A549 (cell line): ENCODE measurements at regions not wholly inside any gene's neighbourhood (a gene's known extent, or its start where the extent isn't known, plus 50 kb on each side); places are given as distances from the start of the nearest gene placed in this dataset.

Source experiments
- ATAC-seq, 2 experiments: fragments of 200-7000 bp in 1 of 2; fragments of >200 bp in 1 of 2; cut with Nextera tagmentation in 1 of 2; cut with Tn5 transposase in 1 of 2; 3 replicates each; pipeline versions ENCODE4 v1.8.0 to v1.9.1; 2018 to 2020; ENCODE audit warnings: mild to moderate bottlenecking in 1 of 2, moderate library complexity in 1 of 2
- CTCF ChIA-PET: fragments of 300-600 bp; sonication (Branson Sonifier 250); formaldehyde crosslinking; extraction: SDS; loops from one replicate; lab custom pipeline; 2021; ENCODE audit warnings: antibody characterized with exemption, inconsistent platforms; lab: Yijun Ruan, JAX
- POLR2A ChIA-PET: fragments of 350-600 bp; formaldehyde crosslinking; extraction: SDS; loops from one replicate; lab custom pipeline; 2021; ENCODE audit warnings: antibody characterized with exemption, inconsistent platforms; lab: Yijun Ruan, JAX
- DNase-seq, 2 experiments: peaks; one replicate each; pipeline versions ENCODE4 v3.0.0 to v3.0.0-alpha.2; 2011 to 2016; ENCODE audit warnings: low read depth in 1 of 2, low spot score in 1 of 2
- FAIRE-seq: peaks from 2 replicates; lab custom pipeline; 2011; peaks lifted over from hg19 to GRCh38; lab: Jason Lieb, UNC
- H3K27ac ChIP-seq, 2 experiments: fragments of >200 bp; sonication (Bioruptor Twin); formaldehyde crosslinking; 3 replicates each; pipeline ENCODE4 v1.5.1; 2016 to 2017
- H3K4me1 ChIP-seq: fragments of >200 bp; sonication (Bioruptor Twin); formaldehyde crosslinking; 3 replicates; pipeline ENCODE4 v1.6.1; 2016
- H3K4me2 ChIP-seq: fragments of >200 bp; sonication (Bioruptor Twin); formaldehyde crosslinking; 3 replicates; pipeline ENCODE4 v1.6.1; 2016
- H3K4me3 ChIP-seq: fragments of >200 bp; sonication (Bioruptor Twin); formaldehyde crosslinking; 3 replicates; pipeline ENCODE4 v1.5.1; 2016
- H3K9me3 ChIP-seq: fragments of >200 bp; sonication (Bioruptor Twin); formaldehyde crosslinking; 3 replicates; pipeline ENCODE4 v1.6.1; 2016
- CBX8 ChIP-seq: fragments of 200-600 bp; sonication (generic); IDR thresholded peaks from 2 replicates; pipeline ENCODE4 v1.6.1; 2016
- CHD2 ChIP-seq: fragments of 150-350 bp; IDR thresholded peaks from 2 replicates; pipeline ENCODE4 v1.6.1; 2014; ENCODE audit warnings: low read length; ENCODE audit not compliant: partially characterized antibody
- CHD4 ChIP-seq: fragments of 200-600 bp; sonication (generic); IDR thresholded peaks from 2 replicates; pipeline ENCODE4 v1.6.1; 2016; ENCODE audit warnings: antibody characterized with exemption, mild to moderate bottlenecking, borderline replicate concordance
- EP300 ChIP-seq, 2 experiments: fragments of >200 bp; sonication (Bioruptor Twin); formaldehyde crosslinking; IDR thresholded peaks; 2 replicates in 1 of 2; 3 replicates in 1 of 2; pipeline ENCODE4 v1.6.1; 2016 to 2017
- FOSB ChIP-seq: fragments of 250-450 bp; sonication (Bioruptor Pico); IDR thresholded peaks from 2 replicates; pipeline ENCODE4 v1.5.0; 2020; ENCODE audit warnings: mild to moderate bottlenecking, moderate library complexity
- FOSL2 ChIP-seq, 2 experiments: fragments of 450-650 bp in 1 of 2; fragments of >200 bp in 1 of 2; sonication (Bioruptor Twin) in 1 of 2; formaldehyde crosslinking; IDR thresholded peaks; 2 replicates each; pipeline versions ENCODE4 v1.5.0 to v1.6.1; 2016 to 2020; ENCODE audit warnings: mild to moderate bottlenecking in 1 of 2, moderate library complexity in 1 of 2
- GATA3 ChIP-seq: IDR thresholded peaks from 2 replicates; pipeline ENCODE4 v1.6.1; 2012; ENCODE audit warnings: borderline replicate concordance
- HOXA7 ChIP-seq: fragments of 250-450 bp; sonication (Bioruptor Pico); IDR thresholded peaks from 2 replicates; pipeline ENCODE4 v1.5.0; 2020; ENCODE audit warnings: mild to moderate bottlenecking, moderate library complexity
- HOXB13 ChIP-seq: fragments of 250-450 bp; sonication (Bioruptor Pico); IDR thresholded peaks from 2 replicates; pipeline ENCODE4 v1.5.0; 2020; ENCODE audit warnings: low read depth, mild to moderate bottlenecking, moderate library complexity
- MAZ ChIP-seq: fragments of 150-350 bp; IDR thresholded peaks from 2 replicates; pipeline ENCODE4 v1.6.1; 2014; ENCODE audit warnings: antibody characterized with exemption, low read depth, low read length, borderline replicate concordance
- MYC ChIP-seq: IDR thresholded peaks from 2 replicates; pipeline ENCODE4 v1.6.1; 2012; ENCODE audit warnings: mild to moderate bottlenecking, inconsistent platforms, low read length, improper control_type of control experiment, borderline replicate concordance
- NFE2L2 ChIP-seq: fragments of 150-350 bp; conservative IDR thresholded peaks from 2 replicates; pipeline ENCODE4 v1.6.1; 2014; ENCODE audit warnings: low read length
- RNF2 ChIP-seq: fragments of 200-600 bp; sonication (generic); IDR thresholded peaks from 2 replicates; pipeline ENCODE4 v1.6.1; 2016; ENCODE audit warnings: low read depth, mild to moderate bottlenecking, antibody characterized with exemption, moderate library complexity, borderline replicate concordance
- SMC3 ChIP-seq: fragments of >200 bp; sonication (Bioruptor Twin); formaldehyde crosslinking; IDR thresholded peaks from 3 replicates; pipeline ENCODE4 v1.6.1; 2018; ENCODE audit warnings: inconsistent platforms
- ZSCAN20 ChIP-seq: fragments of 250-450 bp; sonication (Bioruptor Pico); IDR thresholded peaks from 2 replicates; pipeline ENCODE4 v1.8.0; 2022; ENCODE audit warnings: mild to moderate bottlenecking, moderate library complexity
- WGBS: methylation state at CpG from one replicate; pipeline ENCODE4 v1.1.6; 2017; ENCODE audit errors: missing lambda C conversion rate; 5-methylcytosine and 5-hydroxymethylcytosine counted together
- TF ChIP-seq, protein P1 (sequence below): fragments of >200 bp; sonication (Bioruptor Twin); formaldehyde crosslinking; IDR thresholded peaks from 2 replicates; pipeline ENCODE4 v1.6.1; 2016
- TF ChIP-seq, protein P2 (sequence below): fragments of 250-450 bp; sonication (Bioruptor Pico); IDR thresholded peaks from 2 replicates; pipeline ENCODE4 v1.5.0; 2020; ENCODE audit warnings: low read depth, mild to moderate bottlenecking, moderate library complexity
- TF ChIP-seq, protein P3 (sequence below): fragments of 200-600 bp; sonication (generic); IDR thresholded peaks from 2 replicates; pipeline ENCODE4 v1.6.1; 2016; ENCODE audit warnings: antibody characterized with exemption, mild to moderate bottlenecking, moderate library complexity
- TF ChIP-seq, protein P4 (sequence below): IDR thresholded peaks from 2 replicates; pipeline ENCODE4 v1.6.1; 2012
- TF ChIP-seq, protein P5 (sequence below): fragments of 450-650 bp; IDR thresholded peaks from 2 replicates; pipeline ENCODE4 v1.6.1; 2014; ENCODE audit warnings: antibody characterized with exemption

DNA sequence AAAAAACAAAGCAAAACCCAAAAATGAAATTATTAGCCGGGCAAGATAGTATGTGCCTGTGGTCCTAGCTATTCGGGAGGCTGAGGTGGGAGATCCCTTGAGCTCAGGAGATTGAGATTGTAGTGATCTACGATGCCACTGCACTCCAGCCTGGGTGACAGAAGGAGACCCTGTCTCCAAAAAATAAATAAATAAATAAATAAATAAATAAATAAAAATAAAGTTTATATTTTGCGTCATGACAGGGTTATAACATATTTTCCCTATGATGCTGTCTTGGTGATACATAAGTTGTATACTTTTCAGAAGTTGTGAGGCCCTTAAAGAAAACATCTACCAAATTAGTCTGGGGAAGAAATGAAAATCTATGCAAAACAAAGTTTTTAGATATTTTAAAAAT is 94.5 kb upstream of the MKLN1 start:
- Histone ChIP-seq H3K4me3 (no peak overlapping the region), H3K4me1 (peaks cover 76% of the 10 kb centered on the region), H3K27ac (peak overlapping the region; percentile 72 to 96), H3K4me2 (no peak overlapping the region), H3K9me3 (peaks cover 2% of the 10 kb centered on the region; the same call in 1 of the 3 replicates)
- DNase-seq, result no peak
- ChIA-PET POLR2A (no interaction called here), CTCF (interaction anchor here (0.7 to 1.4 kb wide), 2 partner anchors 47 to 68 kb away, joined by 3 to 4 read pairs; no protein-coding TSS in a partner anchor)
- ATAC-seq, result no peak
- WGBS, result 89% methylated on average over 4 of the region's 4 CpGs
- TF ChIP-seq NFE2L2 (no peak), MAZ (no peak), CHD4 (no peak), CHD2 (no peak), MYC (no peak), GATA3 (no peak)
- TF ChIP-seq, protein P1, sequence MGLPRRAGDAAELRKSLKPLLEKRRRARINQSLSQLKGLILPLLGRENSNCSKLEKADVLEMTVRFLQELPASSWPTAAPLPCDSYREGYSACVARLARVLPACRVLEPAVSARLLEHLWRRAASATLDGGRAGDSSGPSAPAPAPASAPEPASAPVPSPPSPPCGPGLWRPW, result no peak
- TF ChIP-seq, all 56 proteins: peak for 0
- FAIRE-seq, result no peak

- 6% methylated on average over 8 of the region's 8 CpGs for WGBS
- TF ChIP-seq FOSL2 (IDR thresholded peaks at IDR 0.05), result no peak
- TF ChIP-seq FOSL2 (CRISPR knock-in tag; IDR thresholded peaks at IDR 0.05), result no peak
- no peak for TF ChIP-seq RNF2
- TF ChIP-seq, protein P2, sequence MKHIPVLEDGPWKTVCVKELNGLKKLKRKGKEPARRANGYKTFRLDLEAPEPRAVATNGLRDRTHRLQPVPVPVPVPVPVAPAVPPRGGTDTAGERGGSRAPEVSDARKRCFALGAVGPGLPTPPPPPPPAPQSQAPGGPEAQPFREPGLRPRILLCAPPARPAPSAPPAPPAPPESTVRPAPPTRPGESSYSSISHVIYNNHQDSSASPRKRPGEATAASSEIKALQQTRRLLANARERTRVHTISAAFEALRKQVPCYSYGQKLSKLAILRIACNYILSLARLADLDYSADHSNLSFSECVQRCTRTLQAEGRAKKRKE (CRISPR knock-in tag), result peak; percentile 39; the same call in 1 of the 2 replicates
- peak; percentile 22; the same call in 1 of the 2 replicates for TF ChIP-seq FOSB
- TF ChIP-seq HOXB13 (CRISPR knock-in tag), result 0 out of 2 replicates have a peak, but pooled peaks have one; percentile 14
- TF ChIP-seq, all 56 proteins: peak for 3
- ATAC-seq, result peak; percentile 34 to 50; a peak in 5 of 6 replicates
- H3K27ac ChIP-seq, result peak overlapping the region; percentile 91 to 96
- peaks cover 15% of the 10 kb centered on the region for H3K9me3 ChIP-seq
- DNase-seq, result no peak
- POLR2A ChIA-PET, result interaction anchor here (0.6 to 3.5 kb wide), 9 partner anchors 9 to 157 kb away, joined by 3 to 19 read pairs (median 6); partner anchors contain the start of gene MKLN1
- peak overlapping the region; percentile 27 for H3K4me3 ChIP-seq
- H3K4me1 ChIP-seq, result peaks cover 75% of the 10 kb centered on the region
- no peak for FAIRE-seq
- H3K4me2 ChIP-seq, result peak overlapping the region; percentile 82
- CTCF ChIA-PET, result interaction anchor here (0.8 to 2.4 kb wide), 3 partner anchors 11 to 166 kb away, joined by 3 to 7 read pairs (median 3); no protein-coding TSS in a partner anchor
These were observed 92.8 kb upstream of the MKLN1 start for GRCh38 chr7:131234719-131235488.

DNA sequence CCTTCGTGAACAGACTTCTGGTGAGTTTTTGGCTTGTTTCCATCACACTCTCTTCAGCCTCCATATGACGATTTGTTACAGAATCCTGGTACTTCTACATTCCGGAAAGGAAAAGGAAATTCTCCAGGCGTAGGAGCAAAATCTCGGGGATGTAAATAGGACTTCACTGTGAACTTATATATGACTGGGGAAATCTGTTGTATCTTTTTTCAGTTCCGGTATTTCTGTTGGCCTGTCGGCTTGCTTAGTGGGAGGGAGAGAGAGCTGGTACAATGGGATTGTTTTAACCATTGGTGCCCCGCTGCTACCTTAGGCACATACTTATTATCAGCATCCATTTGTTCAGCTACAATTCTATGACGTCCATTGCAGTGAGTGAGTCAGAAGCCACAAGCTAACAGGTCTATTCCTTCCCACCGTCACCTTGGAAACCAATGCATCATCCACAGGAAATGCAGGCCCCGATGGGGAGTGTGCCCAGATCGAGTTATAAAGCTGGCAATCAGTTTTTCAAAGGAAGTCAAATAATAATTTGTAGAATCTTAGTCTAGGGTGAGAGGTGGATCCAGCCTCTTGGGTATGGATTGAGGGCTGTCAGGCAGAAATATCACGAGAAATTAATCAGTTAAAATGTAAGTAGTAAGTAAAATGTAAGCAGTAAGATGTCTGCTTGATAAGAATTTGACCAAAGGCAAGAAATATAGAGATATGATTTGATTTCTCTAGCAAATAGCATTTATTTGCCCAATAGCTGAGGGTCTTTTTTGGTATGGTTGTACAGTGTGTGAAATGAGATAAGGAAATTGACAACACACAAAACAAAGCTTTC is 92.0 kb upstream of the MKLN1 start:
- Histone ChIP-seq H3K4me1 (peaks cover 69% of the 10 kb centered on the region), H3K4me3 (peak overlapping the region; percentile 27), H3K27ac (peak overlapping the region; percentile 91 to 96), H3K9me3 (peaks cover 15% of the 10 kb centered on the region), H3K4me2 (peak overlapping the region; percentile 82)
- ATAC-seq (peak; percentile 96 to 98), DNase-seq (peak; percentile 95 to 99), FAIRE-seq (peak; percentile 63)
- 2% methylated on average over 13 of the region's 13 CpGs for WGBS
- CTCF ChIA-PET, result interaction anchor here (0.8 to 2.4 kb wide), 4 partner anchors 11 to 195 kb away, joined by 3 to 7 read pairs (median 4); no protein-coding TSS in a partner anchor
- POLR2A ChIA-PET, result interaction anchor here (0.6 to 3.5 kb wide), 11 partner anchors 8 to 156 kb away, joined by 3 to 19 read pairs (median 6); partner anchors contain the start of gene MKLN1
- TF ChIP-seq, protein P2 (CRISPR knock-in tag), result peak; percentile 45; the same call in 1 of the 2 replicates
- TF ChIP-seq HOXA7 (CRISPR knock-in tag), result 0 out of 2 replicates have a peak, but pooled peaks have one; percentile 9
- TF ChIP-seq ZSCAN20 (CRISPR knock-in tag), result peak; percentile 10; the same call in 1 of the 2 replicates
- TF ChIP-seq, protein P3, sequence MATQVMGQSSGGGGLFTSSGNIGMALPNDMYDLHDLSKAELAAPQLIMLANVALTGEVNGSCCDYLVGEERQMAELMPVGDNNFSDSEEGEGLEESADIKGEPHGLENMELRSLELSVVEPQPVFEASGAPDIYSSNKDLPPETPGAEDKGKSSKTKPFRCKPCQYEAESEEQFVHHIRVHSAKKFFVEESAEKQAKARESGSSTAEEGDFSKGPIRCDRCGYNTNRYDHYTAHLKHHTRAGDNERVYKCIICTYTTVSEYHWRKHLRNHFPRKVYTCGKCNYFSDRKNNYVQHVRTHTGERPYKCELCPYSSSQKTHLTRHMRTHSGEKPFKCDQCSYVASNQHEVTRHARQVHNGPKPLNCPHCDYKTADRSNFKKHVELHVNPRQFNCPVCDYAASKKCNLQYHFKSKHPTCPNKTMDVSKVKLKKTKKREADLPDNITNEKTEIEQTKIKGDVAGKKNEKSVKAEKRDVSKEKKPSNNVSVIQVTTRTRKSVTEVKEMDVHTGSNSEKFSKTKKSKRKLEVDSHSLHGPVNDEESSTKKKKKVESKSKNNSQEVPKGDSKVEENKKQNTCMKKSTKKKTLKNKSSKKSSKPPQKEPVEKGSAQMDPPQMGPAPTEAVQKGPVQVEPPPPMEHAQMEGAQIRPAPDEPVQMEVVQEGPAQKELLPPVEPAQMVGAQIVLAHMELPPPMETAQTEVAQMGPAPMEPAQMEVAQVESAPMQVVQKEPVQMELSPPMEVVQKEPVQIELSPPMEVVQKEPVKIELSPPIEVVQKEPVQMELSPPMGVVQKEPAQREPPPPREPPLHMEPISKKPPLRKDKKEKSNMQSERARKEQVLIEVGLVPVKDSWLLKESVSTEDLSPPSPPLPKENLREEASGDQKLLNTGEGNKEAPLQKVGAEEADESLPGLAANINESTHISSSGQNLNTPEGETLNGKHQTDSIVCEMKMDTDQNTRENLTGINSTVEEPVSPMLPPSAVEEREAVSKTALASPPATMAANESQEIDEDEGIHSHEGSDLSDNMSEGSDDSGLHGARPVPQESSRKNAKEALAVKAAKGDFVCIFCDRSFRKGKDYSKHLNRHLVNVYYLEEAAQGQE, result no peak; the same call in 1 of the 2 replicates
- TF ChIP-seq CBX8, result no peak
- TF ChIP-seq EP300 (IDR thresholded peaks at IDR 0.05), result peak in 1 of 2 experiments; percentile 60; a peak in 1 of 5 replicates
- TF ChIP-seq SMC3, result peak; percentile 33
- no peak for TF ChIP-seq HOXB13 (CRISPR knock-in tag)
- TF ChIP-seq, protein P4, sequence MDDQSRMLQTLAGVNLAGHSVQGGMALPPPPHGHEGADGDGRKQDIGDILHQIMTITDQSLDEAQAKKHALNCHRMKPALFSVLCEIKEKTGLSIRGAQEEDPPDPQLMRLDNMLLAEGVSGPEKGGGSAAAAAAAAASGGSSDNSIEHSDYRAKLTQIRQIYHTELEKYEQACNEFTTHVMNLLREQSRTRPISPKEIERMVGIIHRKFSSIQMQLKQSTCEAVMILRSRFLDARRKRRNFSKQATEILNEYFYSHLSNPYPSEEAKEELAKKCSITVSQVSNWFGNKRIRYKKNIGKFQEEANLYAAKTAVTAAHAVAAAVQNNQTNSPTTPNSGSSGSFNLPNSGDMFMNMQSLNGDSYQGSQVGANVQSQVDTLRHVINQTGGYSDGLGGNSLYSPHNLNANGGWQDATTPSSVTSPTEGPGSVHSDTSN, result 0 out of 2 replicates have a peak, but pooled peaks have one; percentile 15
- TF ChIP-seq, protein P5, sequence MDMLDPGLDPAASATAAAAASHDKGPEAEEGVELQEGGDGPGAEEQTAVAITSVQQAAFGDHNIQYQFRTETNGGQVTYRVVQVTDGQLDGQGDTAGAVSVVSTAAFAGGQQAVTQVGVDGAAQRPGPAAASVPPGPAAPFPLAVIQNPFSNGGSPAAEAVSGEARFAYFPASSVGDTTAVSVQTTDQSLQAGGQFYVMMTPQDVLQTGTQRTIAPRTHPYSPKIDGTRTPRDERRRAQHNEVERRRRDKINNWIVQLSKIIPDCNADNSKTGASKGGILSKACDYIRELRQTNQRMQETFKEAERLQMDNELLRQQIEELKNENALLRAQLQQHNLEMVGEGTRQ, result no peak
